Epithelial cell of prostate (primary cell): ENCODE measurements at regions not wholly inside any gene's neighbourhood (a gene's known extent, or its start where the extent isn't known, plus 50 kb on each side); places are given as distances from the start of the nearest gene placed in this dataset.
"Not testable (repeated sequence)": the region's sequence is repeated elsewhere in the genome, so short reads cannot be mapped to it uniquely, and the experiment has no call there.

Experiments used
- DNase-seq: peaks from one replicate; pipeline ENCODE4 v3.0.0-alpha.2; 2011; ENCODE audit warnings: low read depth, low spot score
- H3K27ac ChIP-seq: fragments of 450-650 bp; 2 replicates; pipeline ENCODE4 v1.5.1; 2017; ENCODE audit warnings: mild to moderate bottlenecking

DNA sequence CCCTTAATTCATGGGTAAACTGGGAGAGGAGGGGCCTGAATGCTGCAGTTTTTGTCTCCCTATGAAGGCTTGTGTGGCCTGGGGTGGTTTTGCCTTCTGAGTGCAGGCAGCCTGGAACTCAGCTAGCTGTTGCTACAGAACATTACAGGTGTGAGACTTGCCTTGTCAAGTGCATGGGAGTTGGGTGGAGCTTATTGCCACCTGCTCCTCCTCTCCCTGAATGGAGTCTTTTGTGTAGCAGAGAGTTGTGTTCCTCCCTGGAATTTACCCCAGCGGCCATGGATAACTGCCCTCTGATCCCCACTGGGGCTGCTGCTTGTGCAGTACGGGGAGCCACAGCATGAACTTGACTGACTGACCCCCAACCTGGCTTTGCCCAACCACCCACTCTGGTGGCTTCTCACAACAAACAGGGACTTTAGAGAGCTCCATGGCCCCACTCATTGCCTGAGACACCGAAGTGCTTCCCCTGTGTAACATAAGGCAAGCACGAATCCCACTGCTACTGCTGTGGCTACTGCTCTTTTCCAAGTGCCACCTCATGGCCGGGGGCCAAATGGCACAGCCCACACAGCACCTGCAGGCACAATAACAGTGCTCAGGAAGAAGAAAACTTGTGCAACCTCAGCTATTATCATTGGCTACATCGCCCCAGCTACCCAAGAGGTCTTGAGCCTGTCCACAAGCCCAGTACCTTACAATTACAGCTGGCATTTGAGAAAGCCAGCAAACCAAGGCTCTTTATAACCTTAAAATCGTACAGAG is 942.9 kb downstream of the CDH18 start:
- no peak overlapping the region for H3K27ac ChIP-seq
- DNase-seq, result no peak

DNA sequence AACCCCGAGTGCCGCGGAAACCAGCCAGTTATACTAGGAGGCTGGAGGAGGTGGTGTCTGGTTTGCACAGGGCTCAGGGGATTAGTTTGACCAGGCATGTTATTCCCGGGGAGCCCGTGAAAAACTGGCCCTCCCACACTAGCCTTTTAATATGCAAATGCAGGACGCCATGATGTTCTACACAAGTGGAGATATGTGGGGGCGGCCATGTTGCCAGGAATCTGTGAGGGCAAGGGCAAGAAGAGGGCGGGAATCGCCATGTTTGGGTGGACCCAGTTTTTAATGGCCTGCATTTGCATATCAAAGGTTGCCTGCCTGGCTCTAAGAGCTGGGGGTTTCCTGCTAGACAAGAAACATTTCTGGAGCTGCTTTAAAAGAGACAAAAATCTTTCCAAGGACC is 940.7 kb downstream of the CDH18 start:
- H3K27ac ChIP-seq, result no peak overlapping the region
- no peak for DNase-seq

DNA sequence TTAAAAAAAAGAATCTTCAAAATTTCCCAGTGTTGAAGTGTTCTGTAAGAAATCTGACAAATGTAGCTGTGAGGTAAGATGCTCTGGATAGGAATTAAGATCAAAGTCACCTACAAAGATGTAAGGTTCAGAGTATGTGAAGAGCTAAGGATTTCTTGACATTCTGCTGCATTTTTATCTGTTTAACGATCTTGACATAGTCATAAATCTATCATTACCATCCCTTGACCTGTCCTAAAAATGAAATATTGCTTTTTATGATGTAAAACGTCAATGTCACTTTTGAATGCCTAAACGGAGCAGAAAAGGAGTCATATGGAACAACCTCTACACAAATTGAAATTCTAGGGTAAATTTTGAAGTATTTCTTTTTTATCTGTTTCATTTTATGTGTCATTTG is 939.3 kb downstream of the CDH18 start:
- no peak overlapping the region for H3K27ac ChIP-seq

DNA sequence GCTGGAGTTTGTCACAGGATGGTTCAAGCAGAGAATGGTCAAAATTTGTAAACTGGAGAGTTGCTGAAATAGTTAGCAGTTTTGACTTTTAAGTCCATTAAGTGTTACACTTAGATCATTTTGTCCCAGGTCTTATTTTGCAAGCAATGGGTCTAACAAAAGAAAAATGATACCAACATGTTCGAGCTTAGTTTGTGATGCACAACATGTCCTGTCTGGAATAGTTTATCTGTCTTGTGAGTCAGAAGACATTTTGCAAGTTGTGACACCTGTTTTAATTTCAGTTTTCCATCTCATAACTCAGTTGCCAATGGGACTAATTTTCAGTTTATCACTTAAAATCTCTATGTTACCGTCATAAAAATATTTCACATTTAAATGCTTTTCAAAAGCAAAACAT is 929.8 kb downstream of the CDH18 start:
- no peak overlapping the region for H3K27ac ChIP-seq

More for the DNA sequence above, 939.3 kb downstream of the CDH18 start:
- no peak for DNase-seq

DNA sequence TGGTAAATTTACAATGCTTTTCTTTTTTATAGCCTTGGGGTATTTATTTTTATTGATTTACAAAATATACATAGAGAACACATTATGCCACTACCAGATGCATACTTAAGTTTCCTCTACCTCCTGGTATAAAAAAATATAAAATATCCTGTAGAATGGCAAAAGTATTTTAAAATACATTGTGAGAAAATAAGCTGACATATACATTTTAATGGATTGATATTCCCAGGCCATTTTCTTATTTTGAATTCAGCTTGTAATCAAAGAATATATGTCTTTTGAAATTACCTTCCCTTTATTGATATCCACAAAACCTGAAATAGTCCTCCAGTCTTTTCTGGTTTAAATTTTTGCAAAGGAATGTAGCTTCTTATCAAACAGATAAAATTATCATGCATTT is 923.9 kb downstream of the CDH18 start:
- H3K27ac ChIP-seq, result no peak overlapping the region
- DNase-seq, result no peak

More for the DNA sequence above, 929.8 kb downstream of the CDH18 start:
- no peak for DNase-seq

DNA sequence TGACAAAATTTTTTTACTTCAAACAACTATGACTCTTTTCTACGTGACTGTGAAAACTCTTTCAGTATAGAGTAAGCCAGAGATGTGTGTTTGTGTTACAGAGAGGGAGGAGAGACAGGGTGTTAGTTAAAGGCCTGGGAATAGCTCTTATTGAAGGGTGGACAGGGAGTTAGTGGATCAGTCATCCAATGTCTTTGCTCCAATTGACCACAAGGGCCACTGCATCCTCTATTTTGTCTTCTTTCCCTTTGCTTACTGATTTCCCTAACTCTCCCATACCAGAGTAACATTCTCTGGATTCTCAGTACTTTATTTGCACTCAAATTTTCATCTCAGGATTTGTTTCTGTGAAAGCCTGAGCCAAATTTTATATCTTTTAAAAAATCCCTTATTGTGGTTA is 920.3 kb downstream of the CDH18 start:
- DNase-seq, result no peak
- H3K27ac ChIP-seq, result no peak overlapping the region

DNA sequence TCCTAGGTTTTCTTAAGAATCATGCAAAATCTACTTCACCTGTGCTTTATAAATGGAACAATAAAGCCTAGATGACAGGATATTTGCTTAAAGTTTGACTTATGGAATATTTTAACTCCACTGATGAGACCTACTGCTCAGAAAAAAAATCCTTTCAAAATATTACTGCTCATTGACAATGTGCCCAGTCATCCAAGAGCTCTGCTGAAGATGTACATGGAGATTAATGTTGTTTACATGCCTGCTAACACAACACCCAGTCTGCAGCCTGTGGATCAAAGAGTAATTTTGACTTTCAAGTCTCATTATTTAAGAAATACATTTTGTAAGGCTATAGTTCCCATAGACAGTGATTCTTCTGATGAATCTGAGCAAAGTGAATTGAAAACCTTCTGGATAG is 889.6 kb downstream of the CDH18 start:
- no peak overlapping the region for H3K27ac ChIP-seq
- no peak for DNase-seq

DNA sequence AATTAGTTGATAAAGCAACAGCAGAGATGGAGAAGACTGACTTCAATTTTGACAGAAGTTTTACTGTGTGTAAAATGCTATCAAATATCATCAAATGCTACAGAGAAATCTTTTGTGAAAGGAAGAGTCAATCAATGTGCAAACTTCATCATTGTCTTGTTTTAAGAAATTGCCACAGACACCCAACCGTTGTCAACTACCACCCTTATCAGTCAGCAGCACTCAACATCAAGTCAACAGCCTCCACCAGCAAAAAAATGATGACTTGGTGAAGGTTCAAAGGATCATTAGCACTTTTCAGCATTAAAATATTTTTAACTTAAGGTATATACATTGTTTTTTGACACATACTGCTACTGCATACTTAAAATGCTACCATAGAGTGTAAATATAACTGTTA is 888.8 kb downstream of the CDH18 start:
- DNase-seq, result no peak
- no peak overlapping the region for H3K27ac ChIP-seq

DNA sequence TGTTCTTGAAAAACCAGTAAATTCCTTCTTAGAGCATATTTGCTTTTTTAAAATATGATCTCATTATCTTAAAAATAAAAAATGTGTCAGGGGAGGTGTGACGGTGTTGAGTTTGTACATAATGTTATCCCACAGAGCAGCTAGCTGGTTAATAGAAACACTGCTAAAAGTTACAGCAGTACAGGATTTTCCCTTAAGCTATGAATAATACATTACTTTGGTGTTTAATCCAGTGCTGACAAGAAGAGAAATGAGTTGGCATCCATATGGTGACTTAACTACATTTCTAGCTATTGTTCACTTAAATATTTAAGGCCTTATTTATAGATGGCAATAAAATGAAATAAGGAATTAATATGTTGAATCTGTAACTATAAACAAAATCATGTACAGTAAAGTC is 883.1 kb downstream of the CDH18 start:
- H3K27ac ChIP-seq, result no peak overlapping the region
- no peak for DNase-seq

DNA sequence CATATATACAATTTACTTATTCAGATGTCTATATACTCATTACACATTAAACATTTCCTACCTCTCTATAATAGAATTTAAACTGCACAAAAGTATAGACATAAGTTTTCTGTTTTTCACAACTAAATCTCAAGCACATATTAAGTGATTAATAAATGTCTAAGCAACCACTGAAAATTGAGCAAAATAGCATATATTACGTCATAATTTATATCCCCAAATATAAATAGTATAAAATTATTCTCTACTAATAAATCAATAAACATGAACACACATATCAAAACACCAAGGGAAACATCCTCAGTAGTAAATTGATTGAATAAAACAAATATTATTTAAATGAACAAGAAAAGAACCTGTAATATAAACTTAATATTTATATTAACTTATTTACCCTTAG is 865.1 kb downstream of the CDH18 start:
- H3K27ac ChIP-seq, result no peak overlapping the region

DNA sequence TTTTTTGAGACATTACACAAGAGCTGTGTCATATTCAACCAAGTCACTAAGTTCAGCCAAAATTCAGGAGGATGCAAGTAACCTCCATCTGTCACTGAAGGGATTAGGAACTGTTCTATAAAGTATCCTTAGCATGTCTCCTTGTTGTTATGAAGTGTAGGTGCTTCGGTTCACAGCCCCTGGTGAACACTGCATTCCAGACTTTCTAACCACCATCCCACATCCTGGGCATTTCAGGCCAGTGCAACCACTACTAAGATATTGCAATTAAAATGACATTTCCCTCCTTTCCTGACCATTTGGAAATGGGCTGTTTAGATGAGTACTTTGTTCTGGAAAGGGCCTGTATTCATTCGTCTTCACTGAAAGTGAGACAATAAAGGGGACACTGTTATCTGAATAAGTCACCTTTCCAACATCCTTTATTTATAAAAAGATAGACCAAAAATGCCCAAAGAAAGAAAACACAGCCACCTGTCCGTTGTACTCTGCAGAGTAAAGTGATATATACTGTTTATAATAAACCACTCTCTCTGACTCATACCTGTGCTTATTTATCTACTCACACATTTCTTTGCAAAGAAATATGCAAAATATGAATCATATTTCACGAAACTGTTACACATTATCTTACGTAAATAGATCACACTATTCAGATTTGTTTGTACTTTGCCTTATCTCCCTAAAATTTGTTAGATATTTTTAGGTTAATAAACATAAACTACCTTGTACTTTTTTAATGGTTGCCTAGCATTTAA is 861.9 kb downstream of the CDH18 start:
- DNase-seq, result no peak
- no peak overlapping the region for H3K27ac ChIP-seq

More for the DNA sequence above, 865.1 kb downstream of the CDH18 start:
- no peak for DNase-seq

DNA sequence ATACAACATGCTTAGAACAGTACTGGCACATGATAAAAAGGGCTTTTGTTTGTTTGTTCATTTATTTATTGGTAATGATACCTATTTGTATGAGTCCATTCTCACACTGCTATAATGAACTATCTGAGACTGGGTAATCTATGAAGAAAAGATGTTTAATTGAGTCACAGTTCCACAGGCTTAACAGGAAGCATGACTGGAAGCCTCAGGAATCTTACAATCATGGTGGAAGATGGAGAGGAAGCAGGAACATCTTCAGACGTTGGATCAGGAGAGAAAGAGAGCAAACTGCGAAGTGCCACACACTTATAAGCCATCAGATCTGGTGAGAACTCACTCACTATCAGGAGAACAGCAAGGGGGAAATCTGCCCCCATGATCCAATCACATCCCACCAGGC is 847.7 kb downstream of the CDH18 start:
- DNase-seq, result no peak
- H3K27ac ChIP-seq, result no peak overlapping the region

DNA sequence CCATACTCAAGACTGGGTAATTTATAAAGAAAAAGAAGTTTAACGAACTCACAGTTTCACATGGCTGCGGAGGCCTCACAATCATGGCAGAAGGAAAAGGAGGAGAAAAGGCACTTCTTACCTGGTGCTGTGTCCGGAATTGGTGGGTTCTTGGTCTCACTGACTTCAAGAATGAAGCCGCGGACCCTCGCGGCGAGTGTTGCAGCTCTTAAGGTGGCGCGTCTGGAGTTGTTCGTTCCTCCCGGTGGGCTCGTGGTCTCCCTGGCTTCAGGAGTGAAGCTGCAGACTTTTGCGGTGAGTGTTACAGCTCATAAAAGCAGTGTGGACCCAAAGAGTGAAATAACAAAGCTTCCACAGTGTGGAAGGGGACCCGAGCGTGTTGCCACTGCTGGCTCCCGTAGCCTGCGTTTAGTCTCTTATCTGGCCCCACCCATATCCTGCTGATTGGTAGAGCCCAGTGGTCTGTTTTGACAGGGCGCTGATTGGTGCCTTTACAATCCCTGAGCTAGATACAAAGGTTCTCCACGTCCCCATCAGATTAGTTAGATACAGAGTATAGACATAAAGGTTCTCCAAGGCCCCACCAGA is 846.0 kb downstream of the CDH18 start:
- not testable (repeated sequence) for DNase-seq, H3K27ac ChIP-seq

DNA sequence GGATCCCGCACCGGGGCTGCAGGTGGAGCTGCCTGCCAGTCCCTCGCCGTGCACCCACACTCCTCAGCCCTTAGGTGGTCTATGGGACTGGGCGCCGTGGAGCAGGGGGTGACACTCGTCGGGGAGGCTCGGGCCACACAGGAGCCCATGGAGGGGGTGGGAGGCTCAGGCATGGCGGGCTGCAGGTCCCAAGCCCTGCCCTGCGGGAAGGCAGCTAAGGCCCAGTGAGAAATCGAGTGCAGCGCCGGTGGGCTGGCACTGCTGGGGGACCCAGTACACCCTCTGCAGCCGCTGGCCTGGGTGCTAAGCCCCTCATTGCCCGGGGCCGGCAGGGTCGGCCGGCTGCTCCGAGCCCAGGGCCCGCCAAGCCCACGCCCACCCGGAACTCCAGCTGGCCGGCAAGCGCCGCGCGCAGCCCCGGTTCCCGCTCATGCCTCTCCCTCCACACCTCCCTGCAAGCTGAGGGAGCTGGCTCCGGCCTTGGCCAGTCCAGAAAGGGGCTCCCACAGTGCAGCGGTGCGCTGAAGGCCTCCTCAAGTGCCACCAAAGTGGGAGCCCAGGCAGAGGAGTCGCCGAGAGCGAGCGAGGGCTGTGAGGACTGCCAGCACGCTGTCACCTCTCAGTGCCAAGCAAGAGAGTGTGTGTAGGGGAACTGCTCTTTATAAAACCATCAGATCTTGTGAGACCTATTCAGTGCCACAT is 845.1 kb downstream of the CDH18 start:
- H3K27ac ChIP-seq, DNase-seq: not testable (repeated sequence)

DNA sequence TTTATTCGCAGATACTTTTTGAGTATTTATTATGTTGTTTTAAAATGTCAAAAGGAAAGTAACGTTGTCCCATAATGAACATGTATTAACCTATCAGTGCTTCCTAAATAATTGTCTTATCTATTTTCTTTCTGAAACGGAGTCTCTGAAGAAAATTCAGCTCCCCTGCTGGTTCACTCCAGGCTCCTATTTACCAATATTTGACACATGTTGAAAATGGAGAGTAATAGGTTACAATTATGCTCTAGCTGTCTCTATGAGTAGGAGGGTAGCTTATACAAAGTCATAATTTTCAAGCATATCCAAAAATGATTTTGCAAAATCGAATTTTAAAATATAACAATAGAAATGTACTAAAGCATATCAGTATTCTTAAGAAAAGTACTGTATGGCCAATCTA is 844.1 kb downstream of the CDH18 start:
- H3K27ac ChIP-seq, result no peak overlapping the region
- no peak for DNase-seq

DNA sequence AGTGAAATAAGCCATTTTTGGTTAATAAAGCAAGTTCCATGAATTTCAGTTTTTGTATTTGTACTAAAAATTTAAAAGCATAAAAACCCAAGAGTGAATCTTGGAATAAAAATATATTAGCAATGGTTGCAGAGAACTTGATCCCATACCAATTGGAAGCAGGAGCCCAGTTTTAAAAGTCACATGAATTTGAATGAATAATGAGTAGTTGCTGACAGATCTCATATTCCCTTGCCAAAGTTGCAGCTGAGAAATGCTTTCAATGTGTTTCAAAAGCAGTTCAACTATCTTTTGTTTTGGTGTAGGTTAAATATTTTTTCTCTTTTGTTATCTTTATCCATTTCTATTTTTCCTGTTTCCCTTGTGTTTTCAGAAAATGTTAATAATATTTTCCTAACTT is 818.6 kb downstream of the CDH18 start:
- DNase-seq, result no peak
- H3K27ac ChIP-seq, result no peak overlapping the region

DNA sequence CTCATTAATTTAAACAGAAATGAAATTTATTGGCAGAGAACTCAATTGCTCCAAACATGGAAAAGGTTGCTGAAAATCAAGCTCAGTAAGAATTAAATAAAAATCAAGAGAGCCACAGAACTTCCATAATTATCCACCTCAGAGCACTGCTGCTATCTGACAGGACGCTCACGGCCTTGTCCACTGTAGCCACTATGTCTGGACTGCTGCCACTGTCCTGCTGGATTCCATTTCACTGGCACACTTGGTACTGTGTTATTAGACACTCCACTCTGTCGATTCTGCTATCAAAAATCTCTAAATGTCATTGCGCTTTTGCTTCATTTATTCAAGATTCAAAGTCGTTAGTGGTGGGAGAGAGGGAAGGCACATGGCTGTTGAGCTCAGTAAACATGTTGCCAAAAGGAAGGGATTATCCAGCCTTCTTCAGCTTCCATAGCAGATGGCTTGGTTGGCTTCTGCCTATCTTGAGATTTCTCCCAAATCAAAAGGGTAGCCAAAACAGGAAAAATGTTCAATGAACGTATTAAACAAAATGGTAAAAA is 815.0 kb downstream of the CDH18 start:
- DNase-seq, result no peak
- no peak overlapping the region for H3K27ac ChIP-seq

DNA sequence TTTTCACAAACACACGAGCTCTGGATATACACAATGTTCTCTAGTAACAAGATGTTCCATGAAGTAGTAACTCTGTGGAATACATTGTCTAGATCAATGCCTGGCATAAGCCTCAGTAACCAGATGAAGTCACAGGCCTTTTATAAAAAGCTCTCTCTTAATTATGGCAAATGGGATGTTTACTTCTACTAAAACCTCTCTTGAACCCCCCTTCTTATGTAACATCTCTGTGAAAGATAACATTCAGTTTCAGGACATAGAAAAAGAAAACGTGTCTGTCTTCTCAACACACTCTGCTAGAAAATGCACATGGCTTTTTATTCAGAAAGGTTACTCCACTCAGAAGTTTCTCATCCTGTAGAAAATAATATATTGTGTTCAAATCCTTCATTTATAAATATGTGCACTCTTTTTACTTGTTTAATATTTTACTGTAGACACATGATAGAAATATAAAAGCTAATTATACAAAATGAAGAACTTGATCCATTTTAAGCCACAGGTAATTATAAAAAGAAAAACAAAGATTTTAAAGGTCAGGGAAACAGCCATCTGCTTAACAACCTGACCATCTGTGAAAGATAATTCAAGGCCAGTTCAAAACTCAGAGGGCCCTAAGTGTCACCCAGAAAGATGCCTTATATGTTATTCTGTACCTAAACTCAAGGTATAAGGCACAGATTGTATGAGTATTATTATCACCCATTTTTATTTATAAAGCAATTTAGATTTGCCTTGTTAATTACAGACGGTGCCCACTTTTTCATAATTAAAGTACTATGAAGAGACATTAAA is 812.0 kb downstream of the CDH18 start:
- DNase-seq, result no peak
- no peak overlapping the region for H3K27ac ChIP-seq

DNA sequence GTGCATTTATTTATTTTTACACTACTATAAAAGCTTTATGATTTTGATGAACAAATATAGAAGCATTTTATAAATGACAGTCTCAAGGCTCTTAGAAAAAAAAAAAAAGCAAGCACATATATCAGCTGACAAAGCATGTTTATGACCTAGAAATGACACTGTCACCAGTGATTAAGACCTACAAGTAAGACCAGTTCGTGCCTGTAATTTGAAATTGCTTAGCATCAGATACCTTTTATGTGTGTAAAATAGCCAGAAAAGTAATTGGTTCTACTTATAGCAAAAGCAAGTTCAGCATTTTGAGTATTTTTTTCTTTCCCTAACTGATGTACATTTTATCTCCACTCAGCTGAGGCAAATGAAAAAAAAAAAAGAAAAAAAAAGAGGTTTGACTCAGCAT is 808.4 kb downstream of the CDH18 start:
- H3K27ac ChIP-seq, result no peak overlapping the region
- no peak for DNase-seq

DNA sequence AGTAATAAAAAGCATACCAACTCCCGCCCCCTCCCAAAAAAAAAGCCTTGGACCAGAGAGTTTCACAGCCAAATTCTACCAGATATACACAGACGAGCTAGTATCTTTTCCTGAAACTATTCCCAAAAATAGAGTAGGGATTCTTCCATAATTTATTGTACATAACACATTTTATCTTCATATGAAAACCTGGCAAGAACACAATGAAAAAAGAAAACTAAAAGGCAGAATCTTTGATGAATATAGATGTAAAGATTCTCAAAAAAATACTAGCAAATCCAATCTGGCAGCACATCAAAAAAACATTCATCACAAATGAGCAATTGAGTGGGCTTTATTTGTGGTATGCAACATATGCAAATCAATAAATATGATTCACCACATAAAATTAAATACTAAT is 798.8 kb downstream of the CDH18 start:
- no peak for DNase-seq
- H3K27ac ChIP-seq, result no peak overlapping the region
